Activated naive CD8-positive, alpha-beta T cell treated with anti-CD3 and anti-CD28 coated beads, Interleukin-2, amount 10 ng/mL, durations not matched to agents 7 days and 5 days (primary cell): ENCODE measurements at regions not wholly inside any gene's neighbourhood (a gene's known extent, or its start where the extent isn't known, plus 50 kb on each side); places are given as distances from the start of the nearest gene placed in this dataset.
"Not testable (repeated sequence)": the region's sequence is repeated elsewhere in the genome, so short reads cannot be mapped to it uniquely, and the experiment has no call there.

ENCODE experiments used
- ATAC-seq: fragments of 150-1000 bp; cut with Tn5 transposase; one replicate; pipeline ENCODE4 v1.10.0; 2021; ENCODE audit warnings: low read depth, moderate library complexity
- POLR2A ChIA-PET: fragments of 350-600 bp; sonication (Branson Sonifier 250); formaldehyde crosslinking; loops from one replicate; lab custom pipeline; 2021; ENCODE audit warnings: antibody characterized with exemption; lab: Charles Lee
- DNase-seq: peaks from one replicate; pipeline ENCODE4 v3.0.0; 2021
- H3K27ac Mint-ChIP-seq: one replicate; pipeline ENCODE4 v1.8.0; 2022; ENCODE audit warnings: mild to moderate bottlenecking, mixed read lengths
- H3K27me3 Mint-ChIP-seq: one replicate; pipeline ENCODE4 v1.8.0; 2022; ENCODE audit warnings: mild to moderate bottlenecking, moderate library complexity, mixed read lengths
- H3K36me3 Mint-ChIP-seq: one replicate; pipeline ENCODE4 v1.8.0; 2021; ENCODE audit warnings: mild to moderate bottlenecking, mixed read lengths
- H3K4me1 Mint-ChIP-seq: one replicate; pipeline ENCODE4 v1.8.0; 2021; ENCODE audit warnings: mixed read lengths
- H3K4me3 Mint-ChIP-seq: one replicate; pipeline ENCODE4 v1.8.0; 2022; ENCODE audit warnings: mild to moderate bottlenecking, moderate library complexity, mixed read lengths
- H3K9me3 Mint-ChIP-seq: one replicate; pipeline ENCODE4 v1.8.0; 2021; ENCODE audit warnings: mixed read lengths

GRCh38 chr4:31714238-31714637 lies 994.1 kb downstream of the PCDH7 start:
- H3K4me3 Mint-ChIP-seq: no peak overlapping the region
- no peaks in the 10 kb centered on the region for H3K36me3 Mint-ChIP-seq
- no peaks in the 10 kb centered on the region for H3K4me1 Mint-ChIP-seq
- no peak overlapping the region for H3K27ac Mint-ChIP-seq
- no peak for DNase-seq
- ATAC-seq: no peak
- H3K9me3 Mint-ChIP-seq: no peaks in the 10 kb centered on the region
- POLR2A ChIA-PET: no interaction called here
- no peaks in the 10 kb centered on the region for H3K27me3 Mint-ChIP-seq

GRCh38 chr4:31715302-31715701 lies 995.1 kb downstream of the PCDH7 start:
- POLR2A ChIA-PET: no interaction called here
- ATAC-seq: no peak
- H3K27ac Mint-ChIP-seq: no peak overlapping the region

DNA sequence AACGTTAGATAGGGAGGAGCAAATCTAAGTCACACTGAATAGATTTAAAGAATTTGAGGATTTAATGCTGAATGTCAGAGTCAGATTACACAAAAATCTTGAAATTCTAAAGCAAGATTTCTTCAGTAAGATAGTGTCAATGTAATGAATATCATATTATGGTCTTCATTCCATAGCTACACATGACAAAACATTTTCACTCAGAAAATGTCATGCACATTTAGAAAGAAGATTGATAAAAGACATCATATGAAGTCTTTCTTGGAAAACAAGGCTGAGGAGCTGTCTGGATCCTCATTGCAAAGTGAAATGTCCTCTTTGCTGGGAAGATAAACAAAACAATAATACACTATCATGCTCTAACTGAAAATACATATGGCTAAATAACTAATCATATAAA lies 1006.9 kb downstream of the PCDH7 start:
- H3K9me3 Mint-ChIP-seq: peaks cover 2% of the 10 kb centered on the region
- POLR2A ChIA-PET: no interaction called here
- no peak for ATAC-seq
- no peaks in the 10 kb centered on the region for H3K27me3 Mint-ChIP-seq
- H3K4me1 Mint-ChIP-seq: no peaks in the 10 kb centered on the region
- no peak overlapping the region for H3K4me3 Mint-ChIP-seq
- no peaks in the 10 kb centered on the region for H3K36me3 Mint-ChIP-seq
- no peak overlapping the region for H3K27ac Mint-ChIP-seq
- no peak for DNase-seq

More at GRCh38 chr4:31715302-31715701, 995.1 kb downstream of the PCDH7 start:
- H3K4me1 Mint-ChIP-seq: no peaks in the 10 kb centered on the region
- no peak for DNase-seq
- no peak overlapping the region for H3K4me3 Mint-ChIP-seq
- H3K27me3 Mint-ChIP-seq: no peaks in the 10 kb centered on the region
- no peaks in the 10 kb centered on the region for H3K36me3 Mint-ChIP-seq
- peaks cover 1% of the 10 kb centered on the region for H3K9me3 Mint-ChIP-seq

GRCh38 chr4:31735004-31735403 lies 1014.8 kb downstream of the PCDH7 start:
- no peak overlapping the region for H3K27ac Mint-ChIP-seq
- no peaks in the 10 kb centered on the region for H3K36me3 Mint-ChIP-seq
- H3K27me3 Mint-ChIP-seq: no peaks in the 10 kb centered on the region
- no peak for DNase-seq
- ATAC-seq: no peak
- peaks cover 4% of the 10 kb centered on the region for H3K9me3 Mint-ChIP-seq
- no peaks in the 10 kb centered on the region for H3K4me1 Mint-ChIP-seq
- no peak overlapping the region for H3K4me3 Mint-ChIP-seq
- POLR2A ChIA-PET: no interaction called here

GRCh38 chr4:31737419-31737818 lies 1017.2 kb downstream of the PCDH7 start:
- H3K9me3 Mint-ChIP-seq: peaks cover 4% of the 10 kb centered on the region
- H3K4me1 Mint-ChIP-seq: no peaks in the 10 kb centered on the region
- H3K27ac Mint-ChIP-seq: no peak overlapping the region
- ATAC-seq (no peak), DNase-seq (no peak)
- H3K36me3 Mint-ChIP-seq: no peaks in the 10 kb centered on the region
- POLR2A ChIA-PET: no interaction called here
- H3K27me3 Mint-ChIP-seq: no peaks in the 10 kb centered on the region
- H3K4me3 Mint-ChIP-seq: no peak overlapping the region

- Mint-ChIP-seq H3K27me3 (no peaks in the 10 kb centered on the region), H3K9me3 (no peaks in the 10 kb centered on the region), H3K4me1 (no peaks in the 10 kb centered on the region), H3K27ac (no peak overlapping the region), H3K36me3 (no peaks in the 10 kb centered on the region), H3K4me3 (no peak overlapping the region)
- DNase-seq: no peak
- no peak for ATAC-seq
- POLR2A ChIA-PET: no interaction called here
Measured at GRCh38 chr4:31741326-31741725, 1021.2 kb downstream of the PCDH7 start.

DNA sequence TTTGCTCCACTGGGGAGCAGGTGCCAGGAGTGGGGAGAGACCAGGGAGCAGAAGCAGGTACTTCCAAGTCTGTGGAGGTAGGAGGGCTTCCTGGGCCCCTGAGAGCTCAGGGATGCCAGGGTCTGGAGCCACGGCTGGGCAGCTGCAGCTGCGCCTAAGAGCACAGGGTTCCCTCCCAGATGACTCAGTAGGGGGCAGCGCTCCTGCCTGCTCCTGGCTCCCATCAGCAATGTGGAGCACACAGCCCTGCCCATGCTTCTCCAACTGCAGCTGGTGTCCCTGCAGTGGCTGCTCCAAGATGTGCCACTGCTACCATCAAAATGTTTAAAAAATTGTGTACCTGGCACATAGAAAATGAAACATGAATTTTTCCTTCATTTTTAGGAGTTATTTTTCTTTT lies 1028.2 kb downstream of the PCDH7 start:
- Mint-ChIP-seq H3K4me3 (no peak overlapping the region), H3K9me3 (peaks cover 10% of the 10 kb centered on the region), H3K4me1 (no peaks in the 10 kb centered on the region), H3K27me3 (no peaks in the 10 kb centered on the region), H3K36me3 (no peaks in the 10 kb centered on the region), H3K27ac (no peak overlapping the region)
- DNase-seq (no peak), ATAC-seq (no peak)
- POLR2A ChIA-PET: no interaction called here

DNA sequence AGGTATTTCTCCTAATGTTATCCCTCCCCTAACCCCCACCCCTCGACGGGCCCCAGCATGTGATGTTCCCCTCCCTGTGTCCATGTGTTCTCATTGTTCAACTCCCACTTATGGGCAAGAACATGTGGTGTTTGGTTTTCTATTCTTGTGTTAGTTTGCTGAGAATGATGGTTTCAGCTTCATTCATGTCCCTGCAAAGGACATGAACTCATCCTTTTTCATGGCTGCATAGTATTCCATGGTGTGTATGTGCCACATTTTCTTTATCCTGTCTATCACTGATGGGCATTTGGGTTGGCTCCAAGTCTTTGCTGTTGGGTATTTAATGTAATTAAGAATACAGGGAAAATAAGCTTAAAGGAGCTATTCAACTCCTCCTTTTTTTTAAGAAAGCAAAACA lies 1030.4 kb downstream of the PCDH7 start:
- POLR2A ChIA-PET, DNase-seq, ATAC-seq, H3K27me3 Mint-ChIP-seq, H3K27ac Mint-ChIP-seq, H3K4me1 Mint-ChIP-seq, H3K4me3 Mint-ChIP-seq, H3K36me3 Mint-ChIP-seq: not testable (repeated sequence)
- H3K9me3 Mint-ChIP-seq: peaks cover 13% of the 10 kb centered on the region

DNA sequence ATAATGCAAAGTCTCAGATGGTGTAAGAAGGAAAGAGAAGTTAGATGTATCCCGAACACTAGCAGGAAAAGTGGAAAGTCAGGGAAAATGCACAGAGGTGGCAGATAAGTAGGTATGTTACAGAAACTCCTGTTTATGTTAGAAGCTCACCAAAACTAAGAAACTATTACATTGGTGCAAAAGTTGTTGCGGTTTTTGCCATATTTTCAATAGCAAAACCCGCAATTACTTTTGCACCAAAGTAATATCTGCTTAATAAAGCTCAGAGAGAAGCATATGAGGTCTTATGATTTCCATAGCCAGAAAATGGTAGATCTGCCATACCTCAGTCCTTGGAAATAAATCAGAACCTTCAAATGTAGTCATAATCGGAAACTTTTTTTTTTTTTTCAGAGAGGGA lies 1035.6 kb downstream of the PCDH7 start:
- H3K27me3 Mint-ChIP-seq: no peaks in the 10 kb centered on the region
- H3K9me3 Mint-ChIP-seq: peaks cover 8% of the 10 kb centered on the region
- POLR2A ChIA-PET: no interaction called here
- no peak overlapping the region for H3K4me3 Mint-ChIP-seq
- DNase-seq (no peak), ATAC-seq (no peak)
- H3K27ac Mint-ChIP-seq: no peak overlapping the region
- no peaks in the 10 kb centered on the region for H3K36me3 Mint-ChIP-seq
- H3K4me1 Mint-ChIP-seq: no peaks in the 10 kb centered on the region

DNA sequence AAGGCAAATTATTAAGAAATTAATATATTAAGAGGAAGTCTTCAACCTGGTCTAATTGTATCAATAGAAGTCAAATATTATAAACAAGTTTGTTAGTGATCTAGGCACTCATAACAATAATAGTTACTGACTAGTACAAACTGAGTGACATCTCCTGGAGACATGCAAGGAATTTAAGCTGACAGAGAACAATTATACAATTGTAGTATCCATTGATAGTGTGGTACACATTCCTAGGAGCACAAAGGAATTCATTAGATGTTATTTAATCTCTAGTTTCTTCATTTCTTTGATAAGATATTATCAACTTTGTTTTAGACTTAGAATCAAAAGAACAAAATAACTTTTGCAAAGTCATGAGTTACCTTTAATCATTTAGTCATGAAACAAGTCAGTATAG lies 1048.6 kb downstream of the PCDH7 start:
- ATAC-seq (no peak), DNase-seq (no peak)
- no peaks in the 10 kb centered on the region for H3K4me1 Mint-ChIP-seq
- H3K36me3 Mint-ChIP-seq: no peaks in the 10 kb centered on the region
- peaks cover 3% of the 10 kb centered on the region for H3K9me3 Mint-ChIP-seq
- H3K4me3 Mint-ChIP-seq: no peak overlapping the region
- no peak overlapping the region for H3K27ac Mint-ChIP-seq
- POLR2A ChIA-PET: no interaction called here
- H3K27me3 Mint-ChIP-seq: no peaks in the 10 kb centered on the region

DNA sequence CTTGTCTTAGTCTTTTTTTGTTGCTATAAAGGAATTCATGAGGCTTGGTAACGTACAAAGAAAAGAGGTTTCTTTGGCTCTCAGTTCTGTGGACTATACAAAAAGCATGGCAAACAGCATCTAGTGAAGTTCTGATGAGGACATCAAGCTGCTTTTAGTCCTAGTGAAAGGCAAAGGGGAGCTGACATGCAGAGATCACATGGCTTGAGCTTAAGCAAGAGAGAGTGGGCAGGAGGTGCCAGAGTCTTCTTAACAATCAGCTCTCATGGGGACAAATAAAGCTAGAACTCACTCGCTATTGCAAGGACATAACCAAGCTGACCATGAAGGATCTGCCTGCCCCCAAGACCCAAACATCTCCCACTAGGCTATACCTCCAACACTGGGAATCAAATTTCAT lies 1063.1 kb downstream of the PCDH7 start:
- H3K9me3 Mint-ChIP-seq: no peaks in the 10 kb centered on the region

DNA sequence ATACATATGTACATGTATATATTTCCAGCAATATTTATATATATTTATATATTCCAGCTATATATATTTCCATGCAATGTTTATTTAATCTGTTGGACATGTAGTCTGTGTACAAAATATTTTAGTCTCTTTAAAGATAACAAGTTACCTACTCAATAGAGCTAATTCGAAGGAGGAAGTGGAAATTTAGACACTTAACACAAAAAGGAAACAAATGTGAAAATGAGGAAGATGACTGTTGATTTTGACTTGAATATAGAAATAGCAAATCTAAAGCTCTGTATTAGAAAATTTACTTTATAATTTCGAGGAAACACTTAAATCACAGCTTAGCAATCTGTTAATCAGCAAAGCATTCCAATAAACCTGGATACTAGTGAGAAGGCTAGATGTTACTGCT lies 1064.4 kb downstream of the PCDH7 start:
- POLR2A ChIA-PET: no interaction called here
- DNase-seq (no peak), ATAC-seq (no peak)
- Mint-ChIP-seq H3K27me3 (no peaks in the 10 kb centered on the region), H3K4me3 (no peak overlapping the region), H3K36me3 (no peaks in the 10 kb centered on the region), H3K4me1 (no peaks in the 10 kb centered on the region), H3K9me3 (no peaks in the 10 kb centered on the region), H3K27ac (no peak overlapping the region)

More for the DNA sequence above, 1063.1 kb downstream of the PCDH7 start:
- ATAC-seq (no peak), DNase-seq (no peak)
- Mint-ChIP-seq H3K36me3 (no peaks in the 10 kb centered on the region), H3K4me1 (no peaks in the 10 kb centered on the region), H3K27me3 (no peaks in the 10 kb centered on the region), H3K27ac (no peak overlapping the region), H3K4me3 (no peak overlapping the region)
- POLR2A ChIA-PET: no interaction called here

GRCh38 chr4:31787701-31788100 lies 1067.5 kb downstream of the PCDH7 start:
- DNase-seq (no peak), ATAC-seq (no peak)
- Mint-ChIP-seq H3K27me3 (no peaks in the 10 kb centered on the region), H3K27ac (no peak overlapping the region), H3K36me3 (no peaks in the 10 kb centered on the region), H3K4me1 (no peaks in the 10 kb centered on the region), H3K9me3 (no peaks in the 10 kb centered on the region), H3K4me3 (no peak overlapping the region)
- POLR2A ChIA-PET: no interaction called here

- no peak overlapping the region for H3K4me3 Mint-ChIP-seq
- no peak overlapping the region for H3K27ac Mint-ChIP-seq
- H3K27me3 Mint-ChIP-seq: no peaks in the 10 kb centered on the region
- no peak for DNase-seq
- no peaks in the 10 kb centered on the region for H3K36me3 Mint-ChIP-seq
- H3K4me1 Mint-ChIP-seq: no peaks in the 10 kb centered on the region
- ATAC-seq: no peak
- POLR2A ChIA-PET: no interaction called here
- no peaks in the 10 kb centered on the region for H3K9me3 Mint-ChIP-seq
Measured at GRCh38 chr4:31788676-31789075, 1068.5 kb downstream of the PCDH7 start.

DNA sequence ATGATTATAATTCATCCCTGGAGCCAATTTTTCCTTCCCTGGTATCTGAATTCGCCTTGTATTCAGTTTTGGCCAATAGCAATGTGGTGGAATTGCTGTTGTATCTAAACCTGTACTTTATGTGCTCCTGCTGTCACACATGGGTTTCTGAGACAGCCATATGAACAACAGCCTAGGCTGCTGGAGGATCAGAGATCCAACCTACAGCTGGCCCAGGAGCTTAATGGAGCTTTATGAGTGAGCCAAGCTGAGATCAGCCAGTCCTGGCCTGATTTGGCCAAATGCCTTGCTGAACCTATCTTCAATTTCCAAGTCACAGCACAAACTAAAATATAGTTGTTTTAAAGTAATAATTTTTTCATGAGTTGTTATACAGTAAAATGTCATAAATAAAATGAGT lies 1071.5 kb downstream of the PCDH7 start:
- Mint-ChIP-seq H3K4me3 (no peak overlapping the region), H3K9me3 (peaks cover 1% of the 10 kb centered on the region), H3K27ac (no peak overlapping the region), H3K36me3 (no peaks in the 10 kb centered on the region), H3K4me1 (no peaks in the 10 kb centered on the region), H3K27me3 (no peaks in the 10 kb centered on the region)
- POLR2A ChIA-PET: no interaction called here
- DNase-seq (no peak), ATAC-seq (no peak)
